AG09319 (cell line): ENCODE measurements at regions not wholly inside any gene's neighbourhood (a gene's known extent, or its start where the extent isn't known, plus 50 kb on each side); places are given as distances from the start of the nearest gene placed in this dataset.

ENCODE experiments used
- DNase-seq: peaks from one replicate; pipeline ENCODE4 v3.0.0-alpha.2; 2010; ENCODE audit warnings: low read depth; ENCODE audit errors: extremely low read depth
- CTCF ChIP-seq: IDR thresholded peaks from 2 replicates; pipeline ENCODE4 v1.5.1; 2011; ENCODE audit warnings: low read depth, mild to moderate bottlenecking, inconsistent platforms, low read length, moderate library complexity

DNA sequence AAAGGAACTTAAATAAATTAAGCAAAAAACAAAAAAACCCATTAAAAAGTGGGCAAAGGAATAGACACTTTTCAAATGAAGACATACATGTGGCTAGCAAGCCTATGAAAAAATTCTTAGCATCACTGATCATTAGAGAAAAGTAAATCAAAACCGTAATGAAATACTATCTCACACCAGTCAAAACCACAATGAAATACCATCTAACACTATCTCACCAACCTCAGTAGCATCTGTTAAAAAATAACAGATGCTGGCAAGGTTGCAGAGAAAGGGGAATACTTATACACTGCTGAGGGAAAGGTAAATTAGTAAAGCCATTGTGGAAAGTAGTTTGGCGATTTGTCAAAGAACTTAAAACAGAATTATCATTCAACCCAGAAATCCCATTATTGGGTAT lies 381.1 kb downstream of the FLRT2 start:
- no peak for TF ChIP-seq CTCF
- no peak for DNase-seq

GRCh38 chr14:85909581-85909980 lies 379.6 kb downstream of the FLRT2 start:
- TF ChIP-seq CTCF: no peak
- no peak for DNase-seq

DNA sequence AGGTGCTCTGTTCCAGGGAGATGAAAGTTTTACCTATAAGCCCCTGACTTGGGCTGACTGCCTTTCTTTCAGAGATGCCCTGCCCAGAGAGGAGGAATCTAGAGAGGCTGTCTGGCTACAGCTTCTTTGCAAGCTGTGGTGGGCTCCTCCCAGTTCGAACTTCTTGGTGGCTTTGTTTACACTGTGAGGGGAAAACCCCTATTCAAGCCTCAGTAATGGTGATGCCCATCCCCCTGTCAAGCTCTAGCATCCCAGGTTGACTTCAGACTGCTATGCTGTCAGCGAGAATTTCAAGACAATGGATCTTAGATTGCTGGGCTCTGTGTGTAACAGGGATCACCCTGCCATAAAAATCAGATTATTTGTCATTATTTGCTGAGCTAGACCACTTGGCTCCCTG lies 377.6 kb downstream of the FLRT2 start:
- TF ChIP-seq CTCF: no peak
- DNase-seq: no peak

DNA sequence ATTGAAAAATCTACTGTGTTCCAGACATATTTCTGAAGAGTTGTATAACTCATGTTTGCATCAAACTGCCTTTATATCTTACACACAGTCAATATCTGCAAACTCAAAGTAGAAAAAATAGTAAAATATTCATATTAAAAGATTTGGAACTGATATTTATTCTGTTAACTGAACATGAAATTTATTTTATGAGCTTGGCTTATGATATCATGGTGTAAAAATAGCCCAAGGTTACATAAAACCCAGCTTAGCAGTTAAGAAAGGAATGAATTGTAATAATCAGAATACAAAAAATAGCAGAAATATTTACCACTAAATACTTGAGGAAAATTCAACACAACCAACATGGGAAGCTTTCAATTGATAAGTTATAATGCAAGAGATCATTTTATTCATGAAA lies 367.9 kb downstream of the FLRT2 start:
- no peak for TF ChIP-seq CTCF
- no peak for DNase-seq

DNA sequence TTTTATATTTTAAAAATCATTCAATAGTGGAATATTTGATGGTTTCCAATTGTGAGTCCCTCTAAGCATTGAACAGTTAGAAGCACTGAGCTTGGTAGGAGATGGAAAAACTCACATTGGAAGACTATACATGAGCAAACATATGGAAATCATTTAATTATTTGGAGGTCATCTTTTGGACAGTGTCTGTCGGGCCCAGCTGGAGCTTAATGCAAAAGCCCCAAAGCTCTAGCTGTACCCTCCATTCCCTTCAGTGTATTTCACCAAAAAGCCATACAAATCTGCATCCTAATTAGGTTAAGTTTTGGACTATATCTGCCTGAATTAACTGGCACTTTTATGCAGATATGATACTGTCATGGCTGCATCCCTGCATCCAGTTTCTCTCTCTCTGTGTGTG lies 365.7 kb downstream of the FLRT2 start:
- no peak for DNase-seq
- no peak for TF ChIP-seq CTCF

- no peak for TF ChIP-seq CTCF
Measured at GRCh38 chr14:85892251-85892650, 362.3 kb downstream of the FLRT2 start.

DNA sequence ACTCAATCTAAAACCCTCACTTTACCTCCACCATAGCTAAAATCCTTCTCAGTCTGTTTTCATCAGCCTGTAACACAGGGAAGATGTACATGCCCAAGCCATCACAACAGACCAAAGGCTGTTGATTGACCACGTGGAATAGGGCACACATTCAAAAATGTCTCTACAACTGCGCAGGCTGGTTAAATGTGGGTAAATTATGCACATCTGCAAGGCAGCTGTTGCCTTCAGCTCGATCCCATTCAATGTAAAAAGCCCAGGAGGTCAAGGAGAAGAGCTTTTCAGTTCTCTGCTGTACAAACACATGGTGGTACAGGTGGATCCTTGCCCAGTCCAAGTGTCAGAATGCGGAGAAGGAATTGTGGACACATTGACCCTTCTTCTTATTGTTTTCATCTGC lies 354.0 kb downstream of the FLRT2 start:
- TF ChIP-seq CTCF: no peak
- DNase-seq: no peak

More at GRCh38 chr14:85892251-85892650, 362.3 kb downstream of the FLRT2 start:
- no peak for DNase-seq
